SK-N-SH (cell line): ENCODE measurements at regions not wholly inside any gene's neighbourhood (a gene's known extent, or its start where the extent isn't known, plus 50 kb on each side); places are given as distances from the start of the nearest gene placed in this dataset.

Experiments used
- CTCF ChIA-PET: fragments of 300-600, 350-600 bp; formaldehyde crosslinking; extraction: SDS; loops from one replicate; lab custom pipeline; 2021; lab: Yijun Ruan, JAX
- POLR2A ChIA-PET: fragments of 350-600 bp; sonication (Branson Sonifier 250); formaldehyde crosslinking; extraction: SDS; loops from one replicate; lab custom pipeline; 2020; ENCODE audit warnings: antibody characterized with exemption, inconsistent platforms; lab: Yijun Ruan, JAX
- DNase-seq: peaks from one replicate; pipeline ENCODE4 v3.0.0; 2012
- H2AFZ ChIP-seq: fragments of 200-600 bp; sonication (generic); 2 replicates; pipeline ENCODE4 v1.8.1; 2016; ENCODE audit warnings: antibody characterized with exemption, mild to moderate bottlenecking, low read depth
- H3F3A ChIP-seq: fragments of 200-600 bp; sonication (generic); replicated peaks from 2 replicates; pipeline ENCODE3; 2016; ENCODE audit warnings: antibody characterized with exemption, mild to moderate bottlenecking; ENCODE audit not compliant: insufficient read depth
- H3K27ac ChIP-seq, 2 experiments: fragments of 200-500 bp in 1 of 2; fragments of 200-600 bp in 1 of 2; sonication (Bioruptor generic) in 1 of 2; sonication (generic), shearing (Covaris generic) in 1 of 2; 2 replicates each; pipeline versions ENCODE4 v1.5.1 to v1.6.1; 2014 to 2016; ENCODE audit warnings: low read depth in 2 of 2, inconsistent platforms in 1 of 2, low read length in 1 of 2, mild to moderate bottlenecking in 1 of 2, mixed read lengths in 1 of 2
- H3K27me3 ChIP-seq: fragments of 200-600 bp; sonication (generic), shearing (Covaris generic); 2 replicates; pipeline ENCODE4 v1.6.1; 2016; ENCODE audit warnings: mixed run types; ENCODE audit not compliant: insufficient read depth
- H3K36me3 ChIP-seq, 2 experiments: fragments of 200-500 bp in 1 of 2; fragments of 200-600 bp in 1 of 2; sonication (Bioruptor generic) in 1 of 2; sonication (generic) in 1 of 2; replicated peaks in 1 of 2; 2 replicates each; pipeline versions ENCODE3 to v1.5.1; 2014 to 2016; ENCODE audit warnings: low read length in 1 of 2, mild to moderate bottlenecking in 1 of 2; ENCODE audit not compliant: insufficient read depth in 2 of 2, control insufficient read depth in 1 of 2
- H3K4me1 ChIP-seq, 2 experiments: fragments of 200-500 bp in 1 of 2; fragments of 200-600 bp in 1 of 2; sonication (Bioruptor generic) in 1 of 2; sonication (generic), shearing (Covaris generic) in 1 of 2; 2 replicates each; pipeline versions ENCODE4 v1.5.1 to v1.6.1; 2014 to 2016; ENCODE audit warnings: low read depth in 1 of 2, low read length in 1 of 2, mixed run types in 1 of 2; ENCODE audit not compliant: insufficient read depth in 2 of 2, control insufficient read depth in 1 of 2
- H3K4me2 ChIP-seq: fragments of 200-600 bp; sonication (generic), shearing (Covaris generic); 2 replicates; pipeline ENCODE4 v1.6.1; 2017; ENCODE audit warnings: mixed run types
- H3K4me3 ChIP-seq, 2 experiments: fragments of 200-500 bp in 1 of 2; fragments of 200-600 bp in 1 of 2; sonication (Bioruptor generic) in 1 of 2; sonication (generic), shearing (Covaris generic) in 1 of 2; 2 replicates each; pipeline versions ENCODE4 v1.5.1 to v1.8.1; 2014 to 2016; ENCODE audit warnings: low read depth in 2 of 2, inconsistent platforms in 1 of 2, low read length in 1 of 2, mild to moderate bottlenecking in 1 of 2, mixed read lengths in 1 of 2, moderate library complexity in 1 of 2
- H3K79me2 ChIP-seq: fragments of 200-600 bp; sonication (generic); 2 replicates; pipeline ENCODE4 v1.8.1; 2017; ENCODE audit warnings: mild to moderate bottlenecking; ENCODE audit not compliant: insufficient read depth
- H3K9ac ChIP-seq: fragments of 200-600 bp; sonication (generic); 2 replicates; pipeline ENCODE4 v1.6.1; 2017; ENCODE audit warnings: mixed run types
- H3K9me2 ChIP-seq: fragments of 200-600 bp; sonication (generic); 2 replicates; pipeline ENCODE4 v1.6.1; 2017; ENCODE audit warnings: mixed run types
- H3K9me3 ChIP-seq: fragments of 200-600 bp; sonication (generic); 2 replicates; pipeline ENCODE4 v1.6.1; 2017; ENCODE audit warnings: mixed run types, mild to moderate bottlenecking, moderate library complexity
- H4K20me1 ChIP-seq: fragments of 200-600 bp; sonication (generic); 2 replicates; pipeline ENCODE4 v1.6.1; 2017; ENCODE audit warnings: mild to moderate bottlenecking, mixed run types; ENCODE audit not compliant: insufficient read depth
- EP300 ChIP-seq, 2 experiments: IDR thresholded peaks; 2 replicates each; pipeline versions ENCODE4 v1.4.0 to v1.6.1; 2012; ENCODE audit warnings: borderline replicate concordance in 1 of 2, low read depth in 1 of 2, low read length in 1 of 2
- FOXJ3 ChIP-seq: sonication (generic); formaldehyde crosslinking; IDR thresholded peaks from 2 replicates; pipeline ENCODE4 v1.5.1; 2020; ENCODE audit warnings: mild to moderate bottlenecking, missing genetic modification reagents
- JUND ChIP-seq: IDR thresholded peaks from 2 replicates; pipeline ENCODE4 v1.4.0; 2012
- MEF2A ChIP-seq: IDR thresholded peaks from 2 replicates; pipeline ENCODE4 v1.4.0; 2012; ENCODE audit warnings: low read depth, borderline replicate concordance
- NFIC ChIP-seq: IDR thresholded peaks from 2 replicates; pipeline ENCODE4 v1.4.0; 2012; ENCODE audit warnings: borderline replicate concordance
- TCF12 ChIP-seq: IDR thresholded peaks from 2 replicates; pipeline ENCODE4 v1.4.0; 2012
- YY1 ChIP-seq: IDR thresholded peaks from 2 replicates; pipeline ENCODE4 v1.4.0; 2012; ENCODE audit warnings: low read depth, mild to moderate bottlenecking
- WGBS: methylation state at CpG from one replicate; pipeline ENCODE4 v1.1.6; 2017; ENCODE audit warnings: low lambda C conversion rate; 5-methylcytosine and 5-hydroxymethylcytosine counted together
- TF ChIP-seq, protein P1 (sequence below): fragments of 150-350 bp; IDR thresholded peaks from 2 replicates; pipeline ENCODE4 v1.6.1; 2016; ENCODE audit warnings: mild to moderate bottlenecking, low read depth, low read length
- TF ChIP-seq, protein P2 (sequence below): IDR thresholded peaks from 2 replicates; pipeline ENCODE4 v1.6.1; 2012; ENCODE audit warnings: mild to moderate bottlenecking, low read depth, low read length, moderate library complexity
- TF ChIP-seq, protein P3 (sequence below): IDR thresholded peaks from 2 replicates; pipeline ENCODE4 v1.4.0; 2012; ENCODE audit warnings: low read depth

DNA sequence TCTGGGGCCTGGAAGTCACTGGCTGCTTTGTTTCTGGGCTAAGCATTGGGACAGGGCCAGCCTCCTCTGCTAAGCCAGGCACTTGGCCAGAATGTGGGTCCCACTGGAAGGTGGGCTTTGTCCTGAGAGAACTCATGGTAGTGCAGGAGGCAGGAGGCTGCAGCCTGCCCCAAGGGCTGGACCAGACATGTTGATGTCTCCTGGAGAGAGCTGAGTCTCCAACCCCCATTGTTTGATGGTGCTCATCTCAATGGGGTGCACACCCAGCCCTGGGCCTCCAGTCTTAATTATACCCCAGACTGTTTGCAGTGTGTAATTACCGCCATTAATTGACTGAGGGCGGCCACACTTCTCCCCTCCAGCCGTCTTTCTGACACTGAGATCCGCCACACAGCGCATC, 220.5 kb upstream of the PMEPA1 start:
- H3K36me3 ChIP-seq: no peaks in the 10 kb centered on the region
- H3K79me2 ChIP-seq: no peaks in the 10 kb centered on the region
- DNase-seq: peak; percentile 49
- ChIA-PET POLR2A (no interaction called here), CTCF (interaction anchor here (0.9 to 1.0 kb wide), 2 partner anchors 12 to 23 kb away, joined by 4 read pairs; no protein-coding TSS in a partner anchor)
- H2AFZ ChIP-seq: no peak overlapping the region
- no peaks in the 10 kb centered on the region for H4K20me1 ChIP-seq
- H3K27ac ChIP-seq: peak overlapping the region in 1 of 2 experiments; percentile 74; a peak in 2 of 4 replicates
- no peak overlapping the region for H3K9ac ChIP-seq
- WGBS: 87% methylated on average over 5 of the region's 5 CpGs
- peaks cover 0 to 38% of the 10 kb centered on the region in 2 experiments; a peak in 1 of 4 replicates for H3K4me1 ChIP-seq
- no peak overlapping the region for H3K4me2 ChIP-seq
- no peaks in the 10 kb centered on the region for H3K9me3 ChIP-seq
- TF ChIP-seq FOXJ3 (CRISPR knock-in tag) (peak; percentile 19; the same call in 1 of the 2 replicates), YY1 (no peak), TCF12 (no peak), JUND (no peak), EP300 (IDR thresholded peaks at IDR 0.05; ENCODE audit: borderline replicate concordance in 1 of 2, low read depth in 1 of 2, low read length in 1 of 2) (peak in 1 of 2 experiments; percentile 38; a peak in 1 of 4 replicates)
- H3K9me2 ChIP-seq: no peaks in the 10 kb centered on the region
- no peaks in the 10 kb centered on the region for H3K27me3 ChIP-seq
- no peak overlapping the region for H3K4me3 ChIP-seq
- H3F3A ChIP-seq: no peaks in the 10 kb centered on the region

DNA sequence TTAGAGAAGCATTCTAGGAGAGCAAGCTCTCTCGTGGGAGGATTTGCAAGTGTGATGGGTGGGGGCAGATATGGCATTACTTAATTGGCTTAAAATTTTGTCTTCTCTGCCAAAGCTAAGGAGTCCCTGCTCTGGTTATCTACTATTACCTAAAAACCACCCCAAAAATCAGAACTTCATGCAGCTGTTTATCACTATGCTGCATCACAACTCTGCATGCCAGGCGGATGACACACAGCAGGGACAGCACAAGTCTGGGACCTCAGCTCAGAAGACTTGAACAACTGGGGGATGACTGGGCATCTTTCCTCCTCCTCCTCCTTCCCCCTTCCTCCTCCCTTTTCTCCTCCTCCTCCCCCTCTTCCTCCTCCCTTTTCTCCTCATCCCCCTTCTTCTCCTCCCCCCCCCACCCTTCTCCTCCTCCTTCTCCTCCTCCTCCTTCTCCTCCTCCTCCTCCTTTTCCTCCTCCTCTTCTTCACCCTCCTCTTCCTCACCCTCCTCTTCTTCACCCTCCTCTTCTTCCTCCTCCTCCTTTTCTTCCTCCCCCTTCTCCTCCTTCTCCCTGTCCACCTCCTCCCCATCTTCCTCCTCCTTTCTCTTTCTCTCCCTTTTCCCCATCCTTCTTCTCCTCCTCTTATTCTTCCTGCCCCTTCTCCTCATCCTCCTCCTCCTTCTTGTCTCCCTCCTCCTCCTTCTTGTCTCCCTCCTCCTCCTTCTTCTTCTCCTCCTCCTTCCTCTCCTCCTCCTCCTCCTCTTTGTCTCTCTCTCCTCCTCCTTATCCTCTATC, 218.6 kb upstream of the PMEPA1 start:
- Histone ChIP-seq H3K4me2 (no peak overlapping the region), H4K20me1 (no peaks in the 10 kb centered on the region), H3K9ac (no peak overlapping the region), H3K27ac (peak overlapping the region in 1 of 2 experiments; percentile 25; a peak in 1 of 4 replicates), H3K9me2 (no peaks in the 10 kb centered on the region), H3K4me1 (peaks cover 0 to 31% of the 10 kb centered on the region in 2 experiments; a peak in 1 of 4 replicates), H3K4me3 (no peak overlapping the region), H3K79me2 (no peaks in the 10 kb centered on the region), H3K36me3 (no peaks in the 10 kb centered on the region), H3F3A (no peaks in the 10 kb centered on the region), H3K9me3 (no peaks in the 10 kb centered on the region), H2AFZ (no peak overlapping the region), H3K27me3 (no peaks in the 10 kb centered on the region)
- CTCF ChIA-PET: no interaction called here
- 46% methylated on average over 2 of the region's 2 CpGs for WGBS
- DNase-seq: no peak
- POLR2A ChIA-PET: no interaction called here
- no peak for TF ChIP-seq TCF12
- TF ChIP-seq, protein P1, sequence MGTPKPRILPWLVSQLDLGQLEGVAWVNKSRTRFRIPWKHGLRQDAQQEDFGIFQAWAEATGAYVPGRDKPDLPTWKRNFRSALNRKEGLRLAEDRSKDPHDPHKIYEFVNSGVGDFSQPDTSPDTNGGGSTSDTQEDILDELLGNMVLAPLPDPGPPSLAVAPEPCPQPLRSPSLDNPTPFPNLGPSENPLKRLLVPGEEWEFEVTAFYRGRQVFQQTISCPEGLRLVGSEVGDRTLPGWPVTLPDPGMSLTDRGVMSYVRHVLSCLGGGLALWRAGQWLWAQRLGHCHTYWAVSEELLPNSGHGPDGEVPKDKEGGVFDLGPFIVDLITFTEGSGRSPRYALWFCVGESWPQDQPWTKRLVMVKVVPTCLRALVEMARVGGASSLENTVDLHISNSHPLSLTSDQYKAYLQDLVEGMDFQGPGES: no peak
- no peak; the same call in 1 of the 2 replicates for TF ChIP-seq JUND
- no peak for TF ChIP-seq FOXJ3 (CRISPR knock-in tag)
- no peak for TF ChIP-seq MEF2A
- TF ChIP-seq, protein P2, sequence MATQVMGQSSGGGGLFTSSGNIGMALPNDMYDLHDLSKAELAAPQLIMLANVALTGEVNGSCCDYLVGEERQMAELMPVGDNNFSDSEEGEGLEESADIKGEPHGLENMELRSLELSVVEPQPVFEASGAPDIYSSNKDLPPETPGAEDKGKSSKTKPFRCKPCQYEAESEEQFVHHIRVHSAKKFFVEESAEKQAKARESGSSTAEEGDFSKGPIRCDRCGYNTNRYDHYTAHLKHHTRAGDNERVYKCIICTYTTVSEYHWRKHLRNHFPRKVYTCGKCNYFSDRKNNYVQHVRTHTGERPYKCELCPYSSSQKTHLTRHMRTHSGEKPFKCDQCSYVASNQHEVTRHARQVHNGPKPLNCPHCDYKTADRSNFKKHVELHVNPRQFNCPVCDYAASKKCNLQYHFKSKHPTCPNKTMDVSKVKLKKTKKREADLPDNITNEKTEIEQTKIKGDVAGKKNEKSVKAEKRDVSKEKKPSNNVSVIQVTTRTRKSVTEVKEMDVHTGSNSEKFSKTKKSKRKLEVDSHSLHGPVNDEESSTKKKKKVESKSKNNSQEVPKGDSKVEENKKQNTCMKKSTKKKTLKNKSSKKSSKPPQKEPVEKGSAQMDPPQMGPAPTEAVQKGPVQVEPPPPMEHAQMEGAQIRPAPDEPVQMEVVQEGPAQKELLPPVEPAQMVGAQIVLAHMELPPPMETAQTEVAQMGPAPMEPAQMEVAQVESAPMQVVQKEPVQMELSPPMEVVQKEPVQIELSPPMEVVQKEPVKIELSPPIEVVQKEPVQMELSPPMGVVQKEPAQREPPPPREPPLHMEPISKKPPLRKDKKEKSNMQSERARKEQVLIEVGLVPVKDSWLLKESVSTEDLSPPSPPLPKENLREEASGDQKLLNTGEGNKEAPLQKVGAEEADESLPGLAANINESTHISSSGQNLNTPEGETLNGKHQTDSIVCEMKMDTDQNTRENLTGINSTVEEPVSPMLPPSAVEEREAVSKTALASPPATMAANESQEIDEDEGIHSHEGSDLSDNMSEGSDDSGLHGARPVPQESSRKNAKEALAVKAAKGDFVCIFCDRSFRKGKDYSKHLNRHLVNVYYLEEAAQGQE: no peak
- TF ChIP-seq, protein P3, sequence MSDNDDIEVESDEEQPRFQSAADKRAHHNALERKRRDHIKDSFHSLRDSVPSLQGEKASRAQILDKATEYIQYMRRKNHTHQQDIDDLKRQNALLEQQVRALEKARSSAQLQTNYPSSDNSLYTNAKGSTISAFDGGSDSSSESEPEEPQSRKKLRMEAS: no peak
- no peak for TF ChIP-seq NFIC
